ENCODE measurements at regions not wholly inside any gene's neighbourhood (a gene's known extent, or its start where the extent isn't known, plus 50 kb on each side); places are given as distances from the start of the nearest gene placed in this dataset.

DNA sequence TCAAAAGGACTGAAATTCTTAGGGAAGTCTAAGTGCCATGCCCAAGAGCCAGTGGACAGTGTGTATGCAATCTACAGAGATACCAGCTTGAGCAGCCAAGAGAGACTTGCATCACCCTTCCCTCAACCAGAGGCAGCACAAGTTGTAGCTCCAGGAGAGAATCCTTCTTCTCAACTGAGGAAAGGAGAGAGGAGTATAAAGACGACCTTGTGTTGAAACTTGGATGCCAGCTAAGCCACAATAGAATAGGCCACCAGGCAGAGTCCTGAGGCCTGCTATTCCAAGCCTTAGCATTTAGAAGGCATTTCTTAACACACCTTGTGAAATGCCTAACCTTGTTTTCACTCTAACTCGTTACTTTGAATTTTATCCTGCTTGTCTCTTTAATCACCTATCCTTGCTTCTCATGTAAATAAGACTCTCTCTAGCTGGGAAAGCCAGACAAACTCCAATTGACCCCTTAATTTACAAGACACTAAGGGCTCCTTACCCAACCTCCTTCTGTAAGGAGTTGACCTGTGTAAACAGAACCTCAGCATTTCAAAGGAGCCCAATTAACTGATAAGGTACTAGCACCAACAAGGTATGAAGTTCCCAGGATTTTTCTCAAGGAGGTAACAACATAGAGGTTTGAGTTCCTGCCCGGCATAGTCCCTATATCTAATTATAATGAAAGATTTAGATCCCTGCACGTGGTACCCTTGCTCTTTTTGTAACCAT, 738.8 kb downstream of the AMY1C start:
- DNase-seq (ENCODE audit: low spot score) = no peak
- WGBS (ENCODE audit: low lambda C conversion rate, missing lambda C conversion rate) = 24% methylated on average over 4 of the region's 4 CpGs
- Histone ChIP-seq H3K4me1 (ENCODE audit: insufficient read depth) (no peaks in the 10 kb centered on the region), H2AFZ (no peak overlapping the region), H3K27me3 (no peaks in the 10 kb centered on the region), H3K27ac (no peak overlapping the region), H3K79me2 (no peaks in the 10 kb centered on the region), H4K20me1 (ENCODE audit: insufficient read depth, poor library complexity, severe bottlenecking) (no peaks in the 10 kb centered on the region), H3K36me3 (replicated peaks; ENCODE audit: insufficient read depth, low read depth) (no peaks in the 10 kb centered on the region), H3K9me2 (replicated peaks; ENCODE audit: insufficient read depth) (no peaks in the 10 kb centered on the region), H3K4me3 (no peak overlapping the region), H3K9me3 (ENCODE audit: low read depth) (no peaks in the 10 kb centered on the region), H3K4me2 (no peak overlapping the region)
- TF ChIP-seq EZH2 (IDR thresholded peaks at IDR 0.05; ENCODE audit: borderline replicate concordance) (no peak), EZH2phosphoT487 (IDR thresholded peaks at IDR 0.05; ENCODE audit: low read depth, severe bottlenecking, unreplicated experiment) (no peak)
- TF ChIP-seq, protein P1, sequence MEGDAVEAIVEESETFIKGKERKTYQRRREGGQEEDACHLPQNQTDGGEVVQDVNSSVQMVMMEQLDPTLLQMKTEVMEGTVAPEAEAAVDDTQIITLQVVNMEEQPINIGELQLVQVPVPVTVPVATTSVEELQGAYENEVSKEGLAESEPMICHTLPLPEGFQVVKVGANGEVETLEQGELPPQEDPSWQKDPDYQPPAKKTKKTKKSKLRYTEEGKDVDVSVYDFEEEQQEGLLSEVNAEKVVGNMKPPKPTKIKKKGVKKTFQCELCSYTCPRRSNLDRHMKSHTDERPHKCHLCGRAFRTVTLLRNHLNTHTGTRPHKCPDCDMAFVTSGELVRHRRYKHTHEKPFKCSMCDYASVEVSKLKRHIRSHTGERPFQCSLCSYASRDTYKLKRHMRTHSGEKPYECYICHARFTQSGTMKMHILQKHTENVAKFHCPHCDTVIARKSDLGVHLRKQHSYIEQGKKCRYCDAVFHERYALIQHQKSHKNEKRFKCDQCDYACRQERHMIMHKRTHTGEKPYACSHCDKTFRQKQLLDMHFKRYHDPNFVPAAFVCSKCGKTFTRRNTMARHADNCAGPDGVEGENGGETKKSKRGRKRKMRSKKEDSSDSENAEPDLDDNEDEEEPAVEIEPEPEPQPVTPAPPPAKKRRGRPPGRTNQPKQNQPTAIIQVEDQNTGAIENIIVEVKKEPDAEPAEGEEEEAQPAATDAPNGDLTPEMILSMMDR (IDR thresholded peaks at IDR 0.05; ENCODE audit: poor library complexity) = no peak

DNA sequence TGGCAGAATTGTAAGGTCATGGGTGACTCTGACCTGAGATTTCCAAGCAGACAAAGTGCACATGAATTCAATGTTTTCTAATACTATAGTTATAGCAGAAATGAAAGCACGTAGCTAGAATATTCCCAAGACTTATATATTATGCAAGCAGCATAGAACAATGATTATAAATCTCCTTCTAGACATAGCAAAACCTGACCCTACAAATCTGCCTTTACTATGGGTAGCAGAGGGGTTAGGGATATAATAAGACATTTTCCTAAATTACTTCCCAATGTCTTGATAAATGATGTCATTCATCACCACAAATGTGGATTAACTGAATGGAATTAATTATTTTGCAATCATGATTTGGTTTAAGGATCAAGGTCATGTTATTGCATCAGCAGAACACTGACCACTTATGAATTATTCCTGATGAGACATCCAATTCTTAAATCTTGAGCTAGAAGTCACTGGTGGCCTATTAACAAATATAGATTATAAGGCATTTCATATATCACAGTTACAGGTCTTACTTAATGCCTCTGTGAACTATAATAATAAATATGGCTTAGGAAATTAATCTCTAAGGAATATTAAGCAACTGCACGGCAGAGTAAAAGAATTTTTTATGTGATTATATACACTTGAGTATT, 776.6 kb downstream of the AMY1C start:
- H3K4me3 ChIP-seq = no peak overlapping the region
- no peaks in the 10 kb centered on the region for H3K9me3 ChIP-seq (ENCODE audit: low read depth)
- no peaks in the 10 kb centered on the region for H3K9me2 ChIP-seq (replicated peaks; ENCODE audit: insufficient read depth)
- H2AFZ ChIP-seq = no peak overlapping the region
- no peaks in the 10 kb centered on the region for H3K79me2 ChIP-seq
- no peak overlapping the region for H3K4me2 ChIP-seq
- H3K4me1 ChIP-seq (ENCODE audit: insufficient read depth) = no peaks in the 10 kb centered on the region
- 66% methylated on average over 2 of the region's 2 CpGs for WGBS (ENCODE audit: low lambda C conversion rate, missing lambda C conversion rate)
- no peaks in the 10 kb centered on the region for H4K20me1 ChIP-seq (ENCODE audit: insufficient read depth, poor library complexity, severe bottlenecking)
- TF ChIP-seq, protein P1 (IDR thresholded peaks at IDR 0.05; ENCODE audit: poor library complexity) = no peak
- TF ChIP-seq EZH2phosphoT487 (IDR thresholded peaks at IDR 0.05; ENCODE audit: low read depth, severe bottlenecking, unreplicated experiment) (no peak), EZH2 (IDR thresholded peaks at IDR 0.05; ENCODE audit: borderline replicate concordance) (no peak)
- H3K27ac ChIP-seq = no peak overlapping the region
- no peaks in the 10 kb centered on the region for H3K27me3 ChIP-seq
- no peak for DNase-seq (ENCODE audit: low spot score)
- H3K36me3 ChIP-seq (replicated peaks; ENCODE audit: insufficient read depth, low read depth) = no peaks in the 10 kb centered on the region

DNA sequence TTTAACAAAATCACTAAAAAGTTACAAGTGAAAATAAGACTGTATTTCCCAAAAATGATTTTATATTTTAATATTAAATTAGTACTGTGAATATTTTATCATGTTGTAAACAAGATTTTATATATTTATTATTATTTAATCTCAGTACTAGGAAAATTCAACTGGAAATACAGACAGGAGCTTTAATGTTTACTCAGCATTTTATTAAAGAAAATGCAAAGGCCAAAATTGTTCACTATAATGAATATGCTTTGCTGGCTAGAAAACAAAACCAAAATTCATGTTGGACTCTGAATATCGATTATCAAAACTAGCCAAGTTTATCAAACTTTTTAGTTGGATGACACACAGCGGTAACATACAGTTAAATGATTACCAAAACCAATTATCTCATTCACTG, 782.3 kb downstream of the AMY1C start:
- 82% methylated on average over 2 of the region's 2 CpGs for WGBS (ENCODE audit: low lambda C conversion rate, missing lambda C conversion rate)
- Histone ChIP-seq H3K9me3 (ENCODE audit: low read depth) (no peaks in the 10 kb centered on the region), H3K4me2 (no peak overlapping the region), H3K4me3 (no peak overlapping the region), H3K4me1 (ENCODE audit: insufficient read depth) (no peaks in the 10 kb centered on the region), H3K27ac (no peak overlapping the region), H3K27me3 (no peaks in the 10 kb centered on the region), H3K79me2 (no peaks in the 10 kb centered on the region), H3K36me3 (replicated peaks; ENCODE audit: insufficient read depth, low read depth) (no peaks in the 10 kb centered on the region), H4K20me1 (ENCODE audit: insufficient read depth, poor library complexity, severe bottlenecking) (no peaks in the 10 kb centered on the region), H3K9me2 (replicated peaks; ENCODE audit: insufficient read depth) (no peaks in the 10 kb centered on the region), H2AFZ (no peak overlapping the region)
- no peak for DNase-seq (ENCODE audit: low spot score)
- TF ChIP-seq EZH2 (IDR thresholded peaks at IDR 0.05; ENCODE audit: borderline replicate concordance) (no peak), EZH2phosphoT487 (IDR thresholded peaks at IDR 0.05; ENCODE audit: low read depth, severe bottlenecking, unreplicated experiment) (no peak)
- TF ChIP-seq, protein P1 (IDR thresholded peaks at IDR 0.05; ENCODE audit: poor library complexity) = no peak
